ENCODE measurements at regions not wholly inside any gene's neighbourhood (a gene's known extent, or its start where the extent isn't known, plus 50 kb on each side); places are given as distances from the start of the nearest gene placed in this dataset.

DNA sequence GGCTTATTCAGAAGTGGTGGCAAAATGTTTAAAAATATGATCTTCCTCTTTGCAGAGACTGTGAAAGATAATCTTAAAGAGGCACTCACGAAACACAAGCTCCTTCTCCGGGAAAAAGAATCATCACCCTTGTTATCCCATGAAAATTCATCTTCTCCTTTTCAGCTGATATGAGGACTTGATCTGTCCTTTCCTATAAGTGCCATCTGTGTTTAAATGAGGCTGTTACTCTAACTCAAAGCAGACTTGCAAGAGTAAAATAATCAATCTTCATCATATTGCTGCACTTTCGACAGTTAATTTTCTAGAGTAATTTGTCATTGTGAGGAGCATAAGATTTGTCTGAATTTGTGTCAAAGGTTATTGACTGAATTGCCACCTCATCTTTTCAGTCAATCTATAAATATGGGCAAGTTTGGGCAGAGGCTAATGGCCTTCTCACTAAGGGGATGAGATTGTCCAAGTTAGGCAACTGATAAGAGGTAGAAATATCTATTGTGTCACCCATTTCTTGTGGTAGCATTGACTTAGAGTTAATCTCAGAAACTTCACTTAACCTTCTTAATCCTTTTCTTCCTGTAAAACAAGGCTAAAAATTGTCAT, 452.9 kb downstream of the GRXCR1 start:
- DNase-seq (ENCODE audit: low spot score): no peak

DNA sequence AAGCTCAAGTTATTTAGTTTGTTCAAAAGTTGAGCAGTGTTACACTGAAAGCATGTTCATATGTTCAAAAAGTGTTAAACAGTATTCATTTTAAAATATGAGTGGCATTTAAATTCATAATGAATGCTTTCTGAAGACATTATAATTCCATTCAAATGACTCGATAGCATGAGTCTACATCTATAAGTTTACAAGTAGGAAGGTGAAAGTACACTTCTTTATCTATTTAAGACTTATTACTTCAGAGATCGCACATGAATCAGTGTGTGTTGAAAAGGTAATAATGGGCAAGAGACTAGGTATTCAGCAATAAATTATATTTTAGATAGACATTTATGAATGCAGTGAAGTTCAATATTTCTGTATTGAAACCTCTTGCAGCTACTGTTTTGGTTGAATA, 456.1 kb downstream of the GRXCR1 start:
- no peak for DNase-seq (ENCODE audit: low spot score)

DNA sequence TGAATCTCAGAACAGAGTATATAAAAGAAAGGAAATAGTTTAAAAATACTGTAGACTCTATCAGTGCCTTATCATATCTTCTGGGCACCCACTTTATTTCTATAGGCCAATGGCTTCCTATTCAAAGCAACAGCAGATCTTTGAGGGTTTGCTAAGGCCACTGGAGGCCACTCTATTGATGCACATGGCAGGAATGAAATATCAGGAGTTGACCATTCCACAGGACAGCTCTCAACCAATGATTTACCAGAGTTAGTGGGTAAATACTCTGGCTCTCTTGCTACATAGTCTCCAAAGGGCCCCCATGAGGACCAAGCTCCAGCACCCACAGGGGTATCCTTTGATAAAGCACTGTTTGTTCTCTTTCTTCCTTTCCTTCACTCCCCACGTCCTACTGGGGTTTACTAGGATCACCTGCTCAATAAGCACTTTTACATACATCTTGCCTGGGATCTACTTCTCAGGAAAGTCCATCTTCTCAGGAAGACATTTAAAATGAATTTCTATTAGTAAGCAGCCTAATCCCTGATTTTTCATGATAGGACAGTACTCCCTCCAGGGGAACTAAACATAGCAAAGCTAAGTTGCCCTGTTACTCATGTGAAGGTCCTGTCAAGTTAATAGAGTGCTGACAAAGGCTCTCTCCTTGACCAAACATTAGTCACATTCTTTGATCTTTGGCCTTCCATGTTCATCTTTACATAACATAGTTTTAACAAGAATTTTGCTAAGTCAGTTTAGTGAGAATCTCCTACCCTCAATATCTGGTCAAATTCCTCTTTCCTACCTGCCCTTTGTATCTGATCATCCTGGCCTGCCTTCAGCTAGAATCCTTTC, 459.7 kb downstream of the GRXCR1 start:
- DNase-seq (ENCODE audit: low spot score): no peak

DNA sequence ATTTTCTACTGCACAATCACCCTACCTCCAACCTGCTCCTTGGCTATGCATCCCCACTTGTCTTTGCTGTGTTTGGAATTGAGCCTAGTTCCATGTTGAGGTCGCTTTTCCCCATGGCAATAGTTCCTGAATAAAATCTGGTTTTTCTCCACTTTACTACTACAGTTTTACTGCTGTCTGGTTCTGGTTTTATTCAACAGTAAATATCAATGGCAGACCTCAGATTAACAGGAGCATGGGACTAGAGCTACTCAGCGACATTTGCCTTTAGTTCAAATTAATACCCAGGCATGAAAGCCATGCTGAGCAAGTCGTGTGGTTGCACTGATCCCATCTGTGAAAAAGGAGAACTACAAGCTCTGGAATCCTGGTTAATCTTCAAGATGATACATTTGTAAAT, 460.3 kb downstream of the GRXCR1 start:
- no peak for DNase-seq (ENCODE audit: low spot score)

DNA sequence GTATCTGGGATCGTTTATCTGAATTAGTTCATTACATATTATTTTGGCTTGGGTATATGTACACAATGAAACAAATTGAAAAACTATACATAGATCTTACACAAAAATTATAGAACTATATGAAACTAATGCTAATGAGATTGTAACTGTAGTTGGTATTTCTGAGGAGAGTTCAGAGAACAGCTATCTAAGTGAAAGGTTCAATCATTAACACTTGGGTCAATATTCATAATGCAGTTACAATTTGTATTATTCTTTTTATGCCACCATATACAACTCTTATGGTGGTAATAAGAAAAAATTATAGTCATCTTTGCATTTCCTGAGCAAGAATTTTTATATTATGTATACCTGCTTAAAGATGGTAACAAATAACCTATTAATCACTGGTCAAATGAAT, 461.0 kb downstream of the GRXCR1 start:
- no peak for DNase-seq (ENCODE audit: low spot score)

DNA sequence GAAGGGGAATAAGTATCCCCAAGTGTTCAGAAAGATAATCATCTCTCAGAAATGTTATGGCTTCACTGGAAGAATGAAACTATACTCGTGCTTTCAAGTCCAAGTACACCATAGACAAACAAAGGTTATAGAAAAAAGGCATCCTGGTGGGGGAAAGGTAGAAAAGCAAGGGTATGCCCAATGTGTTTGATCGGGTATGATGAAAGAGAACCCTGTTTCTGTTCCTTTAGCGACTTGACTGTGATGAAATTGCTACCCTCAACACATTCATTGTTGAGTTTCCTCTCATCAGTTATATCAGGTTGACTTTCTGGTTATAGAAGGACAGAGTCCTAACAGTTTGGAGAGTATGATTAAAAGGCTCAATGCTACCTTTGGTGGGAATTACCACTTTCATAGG, 464.3 kb downstream of the GRXCR1 start:
- DNase-seq (ENCODE audit: low spot score): no peak

DNA sequence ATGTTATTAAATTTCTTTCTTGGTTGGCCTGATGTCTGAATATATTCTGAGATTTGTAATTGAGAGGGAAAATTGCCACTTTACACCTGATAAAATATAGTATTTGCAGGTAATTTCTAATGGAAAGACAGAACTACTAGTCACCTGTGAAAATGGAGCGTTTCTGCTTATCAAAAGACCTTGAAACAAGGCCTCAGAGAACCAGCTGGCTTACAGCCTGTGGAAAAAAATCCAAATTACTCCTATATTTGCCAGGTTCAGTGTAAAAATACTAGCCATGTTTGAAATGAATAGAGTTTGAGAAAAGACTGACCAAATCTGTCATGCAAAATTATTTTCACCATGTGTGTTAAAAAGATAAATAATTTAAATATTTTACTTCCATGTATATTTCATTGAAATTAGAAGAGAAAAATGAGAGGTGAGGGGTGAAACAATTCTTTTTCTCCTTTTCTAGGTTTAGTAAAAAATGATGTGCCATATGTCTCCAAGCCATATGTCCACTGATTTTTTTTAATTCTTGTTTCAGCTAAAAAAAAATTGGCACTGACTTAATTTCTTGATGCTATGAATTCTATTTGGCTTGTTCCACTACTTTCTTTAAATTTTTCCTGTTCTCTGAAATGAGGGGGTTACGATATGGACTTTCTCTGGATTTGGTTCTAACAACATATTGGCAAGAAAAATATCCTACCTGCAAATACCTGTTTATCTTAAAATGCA, 464.9 kb downstream of the GRXCR1 start:
- DNase-seq (ENCODE audit: low spot score): no peak

DNA sequence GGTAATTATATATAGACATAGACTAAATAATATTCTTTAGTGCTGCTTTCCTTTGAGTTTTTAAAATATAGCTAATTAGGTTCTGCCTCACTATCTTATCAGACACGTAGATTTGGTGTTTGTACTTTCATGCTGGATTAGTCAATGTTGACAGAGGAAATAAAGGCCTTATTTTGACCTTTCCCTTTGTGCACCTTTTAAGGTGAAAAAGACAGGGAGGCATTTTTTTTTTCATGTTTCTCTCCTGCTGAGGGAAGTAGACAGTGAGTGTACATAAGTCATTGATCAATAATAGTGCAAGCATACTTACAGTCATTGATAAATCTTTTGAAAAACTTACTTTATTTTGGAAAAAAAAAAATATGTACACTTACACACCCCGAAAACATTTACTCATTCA, 467.8 kb downstream of the GRXCR1 start:
- no peak for DNase-seq (ENCODE audit: low spot score)

DNA sequence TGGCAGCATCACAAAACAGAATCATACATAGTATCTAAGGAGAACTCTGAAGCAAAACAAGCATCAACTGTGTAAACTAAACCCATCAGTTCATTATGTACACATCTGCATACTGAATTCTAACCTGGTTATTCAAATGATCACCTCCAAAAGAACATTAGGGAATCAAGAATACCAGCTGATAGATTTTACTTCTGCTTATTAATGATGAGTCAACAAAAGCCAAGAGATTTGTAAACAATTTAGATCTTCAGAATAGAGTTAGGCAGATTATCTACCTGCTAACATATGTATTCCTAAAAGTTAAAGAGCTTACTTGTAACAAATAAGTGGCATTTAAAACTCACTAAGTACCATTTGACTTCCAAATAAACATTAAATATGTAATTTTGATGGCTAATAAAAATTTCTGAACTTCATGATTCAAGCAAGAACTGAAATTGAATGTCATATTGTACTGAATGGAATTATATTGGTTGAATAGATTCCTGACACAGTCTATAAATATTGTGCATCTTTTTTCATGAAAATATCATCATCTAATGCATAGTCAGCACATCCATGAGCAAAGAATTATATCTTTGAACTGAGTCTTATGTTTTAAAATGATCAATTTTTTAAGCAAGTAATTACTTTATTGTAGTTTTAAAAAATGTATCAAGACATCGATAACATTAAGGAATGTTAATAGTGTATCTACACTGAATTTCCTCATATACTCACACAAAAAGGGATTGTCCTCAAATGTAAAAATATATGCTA, 470.5 kb downstream of the GRXCR1 start:
- DNase-seq (ENCODE audit: low spot score): no peak

DNA sequence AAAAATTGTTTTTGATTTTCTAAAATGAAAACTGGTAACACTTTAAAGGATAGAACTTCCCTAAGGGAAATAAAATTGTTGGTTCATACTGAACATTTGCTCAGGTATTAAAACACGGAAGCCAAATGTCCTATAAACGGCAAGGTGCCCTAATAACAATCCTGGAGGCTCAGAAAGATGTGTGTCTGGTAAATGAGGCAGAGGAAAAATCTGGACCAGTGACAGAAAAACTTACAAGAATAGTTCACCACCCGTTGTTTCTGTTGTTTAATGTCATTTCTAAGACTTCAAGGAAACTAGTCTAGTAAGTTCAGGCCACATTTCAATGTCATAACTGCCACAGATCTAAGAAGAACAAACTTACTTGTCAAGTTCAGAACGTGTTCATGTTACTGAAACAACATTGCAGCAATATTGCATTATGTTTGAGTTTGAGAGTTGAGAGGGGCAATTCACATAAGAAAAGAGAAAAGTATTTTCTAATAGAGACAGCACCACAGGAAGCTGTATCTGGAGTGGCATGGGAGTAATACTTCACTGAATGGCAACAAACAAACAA, 476.6 kb downstream of the GRXCR1 start:
- DNase-seq (ENCODE audit: low spot score): no peak

DNA sequence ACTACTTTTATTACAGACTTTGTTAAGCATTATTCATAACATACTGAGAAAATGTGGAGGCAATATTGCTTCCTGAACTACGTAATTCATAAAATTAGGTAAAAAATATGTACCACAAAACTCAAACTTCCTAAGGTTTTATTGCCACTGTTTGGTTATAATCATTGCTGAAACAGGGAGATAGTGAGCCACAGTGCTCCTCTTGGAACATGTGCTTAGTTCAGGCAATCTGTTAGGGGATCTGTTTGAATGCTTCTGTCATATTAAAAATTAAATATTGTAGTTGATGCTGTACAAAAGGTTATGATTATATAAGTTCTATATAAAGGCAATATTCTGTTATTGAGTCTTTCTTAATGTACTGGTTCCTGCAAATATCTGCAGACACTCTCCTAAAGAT, 480.7 kb downstream of the GRXCR1 start:
- DNase-seq (ENCODE audit: low spot score): no peak

DNA sequence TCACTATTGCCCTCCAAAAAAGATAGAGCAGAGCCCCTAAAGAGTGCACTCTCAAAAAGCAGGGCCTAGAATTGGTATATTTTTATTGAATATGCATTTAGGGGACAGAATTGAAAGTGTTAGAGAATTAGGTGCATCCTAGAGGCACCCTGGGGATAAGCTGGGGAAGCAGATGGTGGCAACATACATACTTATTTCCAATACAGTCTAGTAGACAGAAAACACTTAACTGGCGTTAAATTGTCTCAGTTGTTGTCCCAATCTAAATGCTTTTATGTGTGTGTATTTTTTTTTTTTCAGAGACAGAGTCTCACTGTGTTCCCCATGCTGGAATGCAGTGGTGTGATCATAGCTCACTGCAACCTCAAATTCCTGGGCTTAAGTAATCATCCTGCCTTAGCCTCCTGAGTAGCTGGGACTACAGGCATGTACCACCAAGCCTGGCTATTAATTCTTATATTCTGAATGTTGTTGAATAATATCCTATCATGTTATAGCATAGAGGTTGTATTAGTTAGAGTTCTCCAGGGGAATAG, 481.8 kb downstream of the GRXCR1 start:
- DNase-seq (ENCODE audit: low spot score): no peak

DNA sequence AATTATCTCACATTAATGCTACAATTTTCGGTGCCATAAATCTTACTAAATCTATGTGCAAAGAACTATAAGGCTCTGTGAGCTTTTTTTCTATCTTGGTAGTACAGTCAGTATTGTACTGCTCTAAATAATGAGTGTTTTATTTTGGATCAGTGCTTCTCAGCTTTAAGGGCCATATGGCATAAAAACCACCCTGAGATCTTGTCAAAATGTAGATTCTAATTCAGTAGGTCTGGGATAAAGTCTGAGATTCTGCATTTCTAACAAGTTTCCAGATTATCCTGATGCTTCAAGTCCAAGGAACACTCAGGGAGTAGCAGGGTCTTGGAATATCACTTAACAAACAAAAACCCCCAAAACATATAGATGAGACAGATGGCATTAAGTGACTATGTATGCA, 486.5 kb downstream of the GRXCR1 start:
- no peak for DNase-seq (ENCODE audit: low spot score)

DNA sequence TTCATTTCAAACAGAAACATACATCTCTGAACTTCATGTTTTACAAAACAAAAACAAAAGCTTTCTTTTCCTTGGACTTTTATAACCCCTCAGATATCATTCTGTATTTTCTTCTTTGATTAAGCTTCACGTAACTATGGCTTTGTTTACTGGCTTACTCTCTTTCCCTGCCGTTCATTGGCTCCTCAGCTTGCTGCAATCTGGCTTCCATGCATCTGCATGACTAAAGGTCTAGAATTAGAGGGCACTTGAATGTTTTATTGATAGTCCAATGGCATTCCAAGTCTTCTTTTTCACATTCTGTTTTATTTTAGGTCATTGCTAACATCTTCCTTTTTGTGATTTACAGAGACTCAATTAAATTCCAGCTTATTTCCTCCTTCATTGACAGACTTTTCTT, 487.6 kb downstream of the GRXCR1 start:
- DNase-seq (ENCODE audit: low spot score): no peak

DNA sequence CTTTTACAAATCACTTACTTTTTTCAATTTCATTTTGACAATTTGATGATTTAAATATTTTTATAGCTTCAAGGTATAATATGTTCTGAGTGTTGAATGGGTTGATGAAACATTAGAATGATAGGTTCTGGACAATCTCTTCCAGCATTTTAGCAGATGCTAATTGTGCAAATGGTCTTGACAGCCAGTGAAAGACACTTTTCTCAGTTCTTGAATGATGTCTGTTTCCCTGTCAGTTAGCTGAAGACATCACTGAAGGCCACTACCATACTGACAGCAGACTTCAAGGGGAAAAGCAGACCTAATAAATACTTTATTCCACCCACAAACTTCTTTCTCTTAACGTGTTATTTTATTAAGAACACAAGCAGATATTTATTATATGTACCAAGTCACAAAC, 498.6 kb downstream of the GRXCR1 start:
- DNase-seq (ENCODE audit: low spot score): no peak

DNA sequence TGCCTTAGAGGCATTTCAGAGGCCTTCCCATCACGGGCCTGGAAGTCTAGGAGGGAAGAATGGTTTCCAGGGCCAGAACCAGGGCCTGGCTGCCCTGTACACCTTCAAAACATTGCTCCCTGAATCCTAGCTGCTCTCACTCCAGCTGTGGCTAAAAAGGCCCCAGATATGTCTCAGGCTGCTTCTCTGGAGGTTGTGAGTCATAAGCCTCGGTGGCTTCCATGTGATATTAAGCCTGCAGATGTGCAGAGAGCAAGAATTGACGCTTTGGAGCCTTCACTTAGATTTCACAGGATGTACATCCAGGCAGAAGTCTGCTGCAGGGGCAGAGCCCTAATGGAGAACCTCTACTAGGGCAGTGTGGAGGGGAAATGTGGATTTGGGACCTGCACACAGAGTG, 502.5 kb downstream of the GRXCR1 start:
- no peak for DNase-seq (ENCODE audit: low spot score)

DNA sequence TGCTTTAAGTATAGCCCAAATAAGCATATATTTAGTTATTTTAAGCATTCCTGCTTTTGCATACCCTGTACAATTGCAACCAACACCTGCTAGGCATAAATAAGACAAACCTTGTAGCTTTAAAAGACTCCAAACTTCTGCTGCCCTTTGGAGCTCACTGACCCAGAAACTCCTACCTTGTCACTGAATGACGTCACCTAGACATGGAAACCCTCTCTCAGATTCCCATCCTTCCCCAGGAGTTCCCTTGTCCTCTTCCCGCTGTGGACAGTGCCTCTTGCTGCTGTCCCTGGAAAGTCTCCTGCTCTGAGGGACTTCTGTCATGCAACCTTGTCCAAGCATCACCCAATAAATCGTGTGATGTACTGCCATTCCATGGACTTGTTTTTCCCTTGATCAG, 507.2 kb downstream of the GRXCR1 start:
- DNase-seq (ENCODE audit: low spot score): no peak

DNA sequence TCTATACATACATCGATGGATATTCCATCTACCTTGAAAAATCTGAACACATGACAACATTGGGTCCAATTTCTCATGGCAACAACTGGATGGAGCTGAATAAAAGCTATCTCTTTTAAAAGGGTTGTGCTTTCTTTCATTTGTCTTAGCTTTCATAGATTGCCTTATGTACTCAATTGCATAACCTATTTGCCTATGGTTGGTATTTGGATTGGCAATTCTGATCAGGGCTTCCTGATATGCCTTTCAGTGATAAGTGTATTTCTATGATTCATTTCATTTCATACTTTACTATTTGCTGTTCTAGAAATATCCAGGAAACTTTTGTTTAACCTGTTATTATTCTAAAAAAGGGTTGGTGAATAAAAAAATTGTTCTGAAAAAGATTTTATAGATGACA, 509.9 kb downstream of the GRXCR1 start:
- DNase-seq (ENCODE audit: low spot score): no peak

DNA sequence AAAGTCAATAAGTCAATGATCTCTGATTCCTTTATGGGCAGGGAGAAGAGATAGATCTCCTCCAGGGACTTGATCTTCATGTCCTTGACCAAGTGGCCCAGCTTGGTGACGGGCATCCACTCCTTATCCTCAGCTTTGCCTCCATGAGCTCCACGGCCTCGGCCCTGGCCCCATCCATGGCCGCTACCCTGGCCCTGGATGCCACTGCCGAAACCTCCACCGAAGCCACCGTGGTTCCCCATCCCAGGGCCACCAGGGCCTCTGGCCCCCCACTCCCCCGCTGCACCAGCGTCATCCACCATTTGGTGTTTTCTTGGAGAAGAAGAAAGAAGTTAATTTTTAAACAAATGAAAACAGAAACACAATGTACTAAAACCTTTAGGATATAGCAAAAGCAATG, 518.1 kb downstream of the GRXCR1 start:
- no peak for DNase-seq (ENCODE audit: low spot score)

DNA sequence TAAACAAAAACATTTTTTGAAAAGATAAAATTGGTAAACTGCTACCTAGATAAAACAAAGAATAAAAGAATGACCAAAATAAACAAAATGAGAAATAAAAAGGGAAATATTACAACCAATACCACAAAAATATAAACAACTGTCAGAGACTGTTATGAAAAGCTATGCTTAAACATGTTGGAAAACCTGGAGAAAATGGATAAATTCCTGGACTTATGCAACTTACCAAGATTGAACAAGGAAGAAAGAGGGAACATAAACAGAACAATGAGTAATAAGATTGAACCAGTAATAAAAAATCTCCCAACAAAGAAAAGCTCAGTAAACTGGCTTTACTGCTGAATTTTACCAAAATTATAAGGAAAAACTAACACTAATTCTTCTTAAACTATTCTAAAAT, 518.7 kb downstream of the GRXCR1 start:
- DNase-seq (ENCODE audit: low spot score): no peak

DNA sequence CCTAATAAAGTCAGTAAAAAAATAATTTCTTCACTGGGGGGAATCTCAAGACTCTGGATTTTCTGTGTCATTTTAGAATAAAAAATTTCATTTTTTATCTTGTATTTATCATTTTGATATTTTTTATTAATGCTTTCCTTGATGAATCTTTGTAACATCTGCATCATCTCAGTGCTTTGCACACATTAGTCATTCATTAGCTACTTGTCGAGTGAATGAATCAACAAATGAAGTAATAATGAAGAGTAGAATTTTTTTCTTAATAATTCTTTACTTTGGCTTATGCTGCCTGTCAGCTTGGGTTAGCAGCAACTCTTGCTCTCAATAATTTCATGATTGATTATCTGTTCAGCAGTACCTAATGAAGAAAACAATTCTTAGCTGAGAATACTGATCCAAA, 530.8 kb downstream of the GRXCR1 start:
- no peak for DNase-seq (ENCODE audit: low spot score)

DNA sequence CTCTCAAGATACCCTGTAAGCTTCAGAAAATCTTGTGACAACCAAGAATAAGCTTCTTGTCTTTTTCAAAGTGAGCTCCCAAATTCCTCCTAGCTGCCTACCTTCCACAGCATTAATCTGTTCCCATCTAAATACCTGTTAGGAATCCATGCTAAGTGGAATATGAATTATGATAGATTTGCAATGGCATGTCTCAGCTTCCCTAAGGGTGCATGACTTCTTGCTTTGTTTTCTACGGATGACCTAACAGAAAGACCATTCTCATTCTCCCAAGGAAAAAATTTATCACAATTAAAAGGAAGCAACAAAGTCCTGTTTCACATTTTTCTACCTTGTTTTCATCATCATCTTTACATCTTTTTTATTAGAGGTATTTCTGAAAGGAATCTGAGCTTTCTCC, 532.7 kb downstream of the GRXCR1 start:
- DNase-seq (ENCODE audit: low spot score): no peak

All from ureter (tissue), 1 donor.